GM23338 (cell line): ENCODE measurements at regions not wholly inside any gene's neighbourhood (a gene's known extent, or its start where the extent isn't known, plus 50 kb on each side); places are given as distances from the start of the nearest gene placed in this dataset.

ENCODE experiments used
- ATAC-seq: fragments of 200-7000 bp; cut with Tn5 transposase; 3 replicates; pipeline ENCODE4 v1.9.1; 2020
- DNase-seq: peaks from one replicate; pipeline ENCODE4 v3.0.0-alpha.2; 2015; ENCODE audit warnings: low spot score
- H2AFZ ChIP-seq: fragments of 200-600 bp; sonication (generic); 2 replicates; pipeline ENCODE4 v1.8.0; 2016; ENCODE audit warnings: antibody characterized with exemption, mild to moderate bottlenecking, moderate library complexity
- H3F3A ChIP-seq: fragments of 200-600 bp; sonication (generic); replicated peaks from 2 replicates; pipeline ENCODE4 v1.8.0; 2017; ENCODE audit warnings: antibody characterized with exemption, mixed run types, low read depth
- H3K27ac ChIP-seq: fragments of 200-600 bp; sonication (generic); 2 replicates; pipeline ENCODE4 v1.6.1; 2016; ENCODE audit warnings: low read depth
- H3K27me3 ChIP-seq: fragments of 200-600 bp; sonication (generic); 2 replicates; pipeline ENCODE4 v1.8.0; 2016; ENCODE audit warnings: mild to moderate bottlenecking, mixed run types, moderate library complexity; ENCODE audit not compliant: insufficient read depth
- H3K36me3 ChIP-seq: fragments of 200-600 bp; sonication (generic); 2 replicates; pipeline ENCODE4 v1.8.0; 2016; ENCODE audit warnings: mild to moderate bottlenecking; ENCODE audit not compliant: insufficient read depth
- H3K4me1 ChIP-seq: fragments of 200-600 bp; sonication (generic); 2 replicates; pipeline ENCODE4 v1.8.0; 2016; ENCODE audit warnings: mild to moderate bottlenecking, moderate library complexity; ENCODE audit not compliant: insufficient read depth
- H3K4me2 ChIP-seq: fragments of 200-600 bp; sonication (generic); 2 replicates; pipeline ENCODE4 v1.7.1; 2017; ENCODE audit warnings: mixed run types
- H3K4me3 ChIP-seq: fragments of 200-600 bp; sonication (generic); 2 replicates; pipeline ENCODE4 v1.6.1; 2016; ENCODE audit warnings: mixed run types
- H3K79me2 ChIP-seq: fragments of 200-600 bp; sonication (generic); replicated peaks from 2 replicates; pipeline ENCODE4 v1.8.0; 2017; ENCODE audit warnings: mild to moderate bottlenecking; ENCODE audit not compliant: insufficient read depth
- H3K9me2 ChIP-seq: fragments of 200-600 bp; sonication (generic); 2 replicates; pipeline ENCODE4 v1.8.0; 2017; ENCODE audit not compliant: insufficient read depth
- H4K20me1 ChIP-seq: fragments of 200-600 bp; sonication (generic); replicated peaks from 2 replicates; pipeline ENCODE4 v1.8.0; 2017; ENCODE audit warnings: mild to moderate bottlenecking; ENCODE audit not compliant: insufficient read depth
- H3K27ac Mint-ChIP-seq: 2 replicates; pipeline ENCODE4 v1.8.0; 2020; ENCODE audit warnings: inconsistent platforms, mild to moderate bottlenecking, moderate library complexity, mixed read lengths
- H3K27me3 Mint-ChIP-seq: 3 replicates; pipeline ENCODE4 v1.8.0; 2022; ENCODE audit warnings: low read depth, mild to moderate bottlenecking, moderate library complexity, mixed read lengths, inconsistent platforms; ENCODE audit not compliant: insufficient read depth, poor library complexity
- H3K36me3 Mint-ChIP-seq: 3 replicates; pipeline ENCODE4 v1.8.0; 2021; ENCODE audit warnings: low read depth, mild to moderate bottlenecking, inconsistent platforms, moderate library complexity, mixed read lengths
- H3K4me1 Mint-ChIP-seq: 3 replicates; pipeline ENCODE4 v1.8.0; 2020; ENCODE audit warnings: mild to moderate bottlenecking, inconsistent platforms, mixed read lengths
- H3K4me3 Mint-ChIP-seq: 3 replicates; pipeline ENCODE4 v1.8.0; 2021; ENCODE audit warnings: moderate library complexity, mild to moderate bottlenecking, inconsistent platforms, mixed read lengths
- H3K9me3 Mint-ChIP-seq: 3 replicates; pipeline ENCODE4 v1.8.0; 2020; ENCODE audit warnings: moderate library complexity, mild to moderate bottlenecking, inconsistent platforms, mixed read lengths
- CREB1 ChIP-seq: fragments of 250-450 bp; sonication (Bioruptor Pico); IDR thresholded peaks from 2 replicates; pipeline ENCODE4 v1.5.0; 2020; ENCODE audit warnings: low read depth, mild to moderate bottlenecking, moderate library complexity
- EZH2 ChIP-seq: fragments of 200-600 bp; sonication (generic); IDR thresholded peaks from one replicate; pipeline ENCODE4 v1.8.0; 2017; ENCODE audit warnings: antibody characterized with exemption, mild to moderate bottlenecking, low read depth; ENCODE audit not compliant: unreplicated experiment
- EZH2phosphoT487 ChIP-seq: fragments of 200-600 bp; sonication (generic); IDR thresholded peaks from one replicate; pipeline ENCODE4 v1.8.1; 2018; ENCODE audit warnings: antibody characterized with exemption; ENCODE audit not compliant: unreplicated experiment
- JUNB ChIP-seq: IDR thresholded peaks from one replicate; pipeline ENCODE4 v1.6.1; 2016; ENCODE audit warnings: antibody characterized with exemption; ENCODE audit not compliant: unreplicated experiment
- POLR2AphosphoS5 ChIP-seq: IDR thresholded peaks from 2 replicates; pipeline ENCODE4 v1.6.1; 2016; ENCODE audit warnings: antibody characterized with exemption, low read depth
- STAT1 ChIP-seq: IDR thresholded peaks from one replicate; pipeline ENCODE4 v1.6.1; 2016; ENCODE audit warnings: antibody characterized with exemption; ENCODE audit not compliant: unreplicated experiment
- ZNF114 ChIP-seq: fragments of 250-450 bp; sonication (Bioruptor Pico); IDR thresholded peaks from 2 replicates; pipeline ENCODE4 v1.5.0; 2020; ENCODE audit warnings: mild to moderate bottlenecking, moderate library complexity
- ZNF331 ChIP-seq: fragments of 250-450 bp; sonication (Bioruptor Pico); IDR thresholded peaks from 2 replicates; pipeline ENCODE4 v1.5.0; 2020; ENCODE audit warnings: low read depth, mild to moderate bottlenecking, moderate library complexity
- TF ChIP-seq, protein P1 (sequence below), 2 experiments: fragments of 200-600 bp in 1 of 2; sonication (generic) in 1 of 2; conservative IDR thresholded peaks; 2 replicates each; pipeline versions ENCODE4 v1.5.1 to v1.6.1; 2016 to 2017; ENCODE audit warnings: antibody characterized with exemption in 2 of 2, low read depth in 2 of 2, mild to moderate bottlenecking in 2 of 2, moderate library complexity in 1 of 2
- TF ChIP-seq, protein P2 (sequence below): IDR thresholded peaks from one replicate; pipeline ENCODE4 v1.6.1; 2018; ENCODE audit warnings: antibody characterized with exemption; ENCODE audit not compliant: unreplicated experiment
- TF ChIP-seq, protein P3 (sequence below): IDR thresholded peaks from 2 replicates; pipeline ENCODE4 v1.6.1; 2016; ENCODE audit warnings: antibody characterized with exemption
- TF ChIP-seq, protein P4 (sequence below): fragments of 250-450 bp; sonication (Bioruptor Pico); IDR thresholded peaks from 2 replicates; pipeline ENCODE4 v1.5.0; 2020; ENCODE audit warnings: mild to moderate bottlenecking, moderate library complexity

DNA sequence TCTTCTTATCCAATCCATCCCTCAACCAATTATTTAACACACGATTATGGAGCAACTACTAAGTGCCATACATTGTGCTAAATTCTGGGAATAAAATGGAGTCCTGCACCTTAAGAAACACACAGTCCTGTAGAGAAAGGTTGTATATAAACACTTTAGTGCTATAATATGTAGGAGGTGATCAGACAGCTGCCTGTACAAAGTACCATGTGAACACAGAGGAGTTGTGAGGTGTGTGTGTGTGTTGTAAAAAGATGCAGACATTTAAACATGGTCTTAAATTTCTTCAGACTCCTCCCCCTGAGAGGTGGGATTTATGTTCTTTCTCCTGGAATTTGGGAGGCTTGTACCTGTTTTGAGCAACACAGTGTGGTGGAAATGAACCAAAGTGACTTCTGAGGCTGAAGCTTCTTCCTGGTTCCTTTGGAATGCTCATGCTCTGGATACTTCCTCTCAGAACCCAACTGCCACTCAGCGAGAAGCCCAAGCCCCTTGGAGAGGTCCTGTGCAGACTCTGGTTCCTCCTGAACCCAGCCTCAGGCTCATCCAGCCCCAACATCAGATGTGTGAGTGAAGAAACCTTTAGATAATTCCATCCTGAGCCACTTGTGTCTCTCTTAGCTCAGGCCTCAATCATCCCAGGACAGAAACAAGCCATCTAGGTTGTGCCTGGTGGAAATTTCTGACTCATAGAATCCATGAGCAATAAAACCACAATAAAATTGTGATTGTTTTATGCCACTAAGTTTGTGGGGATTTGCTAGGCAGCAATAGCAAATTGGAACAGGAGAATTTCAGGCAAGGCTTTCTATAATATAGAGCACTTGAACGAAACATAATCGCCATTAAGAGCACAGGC, 161.2 kb upstream of the FAM3C start:
- Mint-ChIP-seq H3K9me3 (no peaks in the 10 kb centered on the region), H3K27me3 (no peaks in the 10 kb centered on the region), H3K27ac (no peak overlapping the region), H3K4me1 (peaks cover 8% of the 10 kb centered on the region; the same call in 2 of the 3 replicates), H3K4me3 (no peak overlapping the region), H3K36me3 (no peaks in the 10 kb centered on the region)
- ATAC-seq (no peak), DNase-seq (no peak)
- Histone ChIP-seq H3K36me3 (no peaks in the 10 kb centered on the region), H3K27ac (no peak overlapping the region), H3F3A (no peaks in the 10 kb centered on the region), H3K9me2 (0 out of 2 replicates have a peak, but pooled peaks cover 3% of the 10 kb centered on the region), H3K4me3 (no peak overlapping the region), H3K4me2 (no peak overlapping the region), H3K4me1 (peaks cover 7% of the 10 kb centered on the region; the same call in 1 of the 2 replicates), H4K20me1 (no peaks in the 10 kb centered on the region), H3K79me2 (no peaks in the 10 kb centered on the region), H3K27me3 (no peaks in the 10 kb centered on the region), H2AFZ (no peak overlapping the region; the same call in 1 of the 2 replicates)
- TF ChIP-seq, protein P1, sequence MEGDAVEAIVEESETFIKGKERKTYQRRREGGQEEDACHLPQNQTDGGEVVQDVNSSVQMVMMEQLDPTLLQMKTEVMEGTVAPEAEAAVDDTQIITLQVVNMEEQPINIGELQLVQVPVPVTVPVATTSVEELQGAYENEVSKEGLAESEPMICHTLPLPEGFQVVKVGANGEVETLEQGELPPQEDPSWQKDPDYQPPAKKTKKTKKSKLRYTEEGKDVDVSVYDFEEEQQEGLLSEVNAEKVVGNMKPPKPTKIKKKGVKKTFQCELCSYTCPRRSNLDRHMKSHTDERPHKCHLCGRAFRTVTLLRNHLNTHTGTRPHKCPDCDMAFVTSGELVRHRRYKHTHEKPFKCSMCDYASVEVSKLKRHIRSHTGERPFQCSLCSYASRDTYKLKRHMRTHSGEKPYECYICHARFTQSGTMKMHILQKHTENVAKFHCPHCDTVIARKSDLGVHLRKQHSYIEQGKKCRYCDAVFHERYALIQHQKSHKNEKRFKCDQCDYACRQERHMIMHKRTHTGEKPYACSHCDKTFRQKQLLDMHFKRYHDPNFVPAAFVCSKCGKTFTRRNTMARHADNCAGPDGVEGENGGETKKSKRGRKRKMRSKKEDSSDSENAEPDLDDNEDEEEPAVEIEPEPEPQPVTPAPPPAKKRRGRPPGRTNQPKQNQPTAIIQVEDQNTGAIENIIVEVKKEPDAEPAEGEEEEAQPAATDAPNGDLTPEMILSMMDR (conservative IDR thresholded peaks at IDR 0.05; ENCODE audit: low read depth in 2 of 2), result no peak
- TF ChIP-seq, protein P2, sequence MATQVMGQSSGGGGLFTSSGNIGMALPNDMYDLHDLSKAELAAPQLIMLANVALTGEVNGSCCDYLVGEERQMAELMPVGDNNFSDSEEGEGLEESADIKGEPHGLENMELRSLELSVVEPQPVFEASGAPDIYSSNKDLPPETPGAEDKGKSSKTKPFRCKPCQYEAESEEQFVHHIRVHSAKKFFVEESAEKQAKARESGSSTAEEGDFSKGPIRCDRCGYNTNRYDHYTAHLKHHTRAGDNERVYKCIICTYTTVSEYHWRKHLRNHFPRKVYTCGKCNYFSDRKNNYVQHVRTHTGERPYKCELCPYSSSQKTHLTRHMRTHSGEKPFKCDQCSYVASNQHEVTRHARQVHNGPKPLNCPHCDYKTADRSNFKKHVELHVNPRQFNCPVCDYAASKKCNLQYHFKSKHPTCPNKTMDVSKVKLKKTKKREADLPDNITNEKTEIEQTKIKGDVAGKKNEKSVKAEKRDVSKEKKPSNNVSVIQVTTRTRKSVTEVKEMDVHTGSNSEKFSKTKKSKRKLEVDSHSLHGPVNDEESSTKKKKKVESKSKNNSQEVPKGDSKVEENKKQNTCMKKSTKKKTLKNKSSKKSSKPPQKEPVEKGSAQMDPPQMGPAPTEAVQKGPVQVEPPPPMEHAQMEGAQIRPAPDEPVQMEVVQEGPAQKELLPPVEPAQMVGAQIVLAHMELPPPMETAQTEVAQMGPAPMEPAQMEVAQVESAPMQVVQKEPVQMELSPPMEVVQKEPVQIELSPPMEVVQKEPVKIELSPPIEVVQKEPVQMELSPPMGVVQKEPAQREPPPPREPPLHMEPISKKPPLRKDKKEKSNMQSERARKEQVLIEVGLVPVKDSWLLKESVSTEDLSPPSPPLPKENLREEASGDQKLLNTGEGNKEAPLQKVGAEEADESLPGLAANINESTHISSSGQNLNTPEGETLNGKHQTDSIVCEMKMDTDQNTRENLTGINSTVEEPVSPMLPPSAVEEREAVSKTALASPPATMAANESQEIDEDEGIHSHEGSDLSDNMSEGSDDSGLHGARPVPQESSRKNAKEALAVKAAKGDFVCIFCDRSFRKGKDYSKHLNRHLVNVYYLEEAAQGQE, result no peak
- TF ChIP-seq JUNB (no peak), STAT1 (no peak), CREB1 (CRISPR knock-in tag) (no peak), POLR2AphosphoS5 (no peak), EZH2 (no peak), ZNF331 (CRISPR knock-in tag) (no peak), ZNF114 (CRISPR knock-in tag) (no peak), EZH2phosphoT487 (no peak)
- TF ChIP-seq, protein P3, sequence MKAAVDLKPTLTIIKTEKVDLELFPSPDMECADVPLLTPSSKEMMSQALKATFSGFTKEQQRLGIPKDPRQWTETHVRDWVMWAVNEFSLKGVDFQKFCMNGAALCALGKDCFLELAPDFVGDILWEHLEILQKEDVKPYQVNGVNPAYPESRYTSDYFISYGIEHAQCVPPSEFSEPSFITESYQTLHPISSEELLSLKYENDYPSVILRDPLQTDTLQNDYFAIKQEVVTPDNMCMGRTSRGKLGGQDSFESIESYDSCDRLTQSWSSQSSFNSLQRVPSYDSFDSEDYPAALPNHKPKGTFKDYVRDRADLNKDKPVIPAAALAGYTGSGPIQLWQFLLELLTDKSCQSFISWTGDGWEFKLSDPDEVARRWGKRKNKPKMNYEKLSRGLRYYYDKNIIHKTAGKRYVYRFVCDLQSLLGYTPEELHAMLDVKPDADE, result no peak
- TF ChIP-seq, protein P4, sequence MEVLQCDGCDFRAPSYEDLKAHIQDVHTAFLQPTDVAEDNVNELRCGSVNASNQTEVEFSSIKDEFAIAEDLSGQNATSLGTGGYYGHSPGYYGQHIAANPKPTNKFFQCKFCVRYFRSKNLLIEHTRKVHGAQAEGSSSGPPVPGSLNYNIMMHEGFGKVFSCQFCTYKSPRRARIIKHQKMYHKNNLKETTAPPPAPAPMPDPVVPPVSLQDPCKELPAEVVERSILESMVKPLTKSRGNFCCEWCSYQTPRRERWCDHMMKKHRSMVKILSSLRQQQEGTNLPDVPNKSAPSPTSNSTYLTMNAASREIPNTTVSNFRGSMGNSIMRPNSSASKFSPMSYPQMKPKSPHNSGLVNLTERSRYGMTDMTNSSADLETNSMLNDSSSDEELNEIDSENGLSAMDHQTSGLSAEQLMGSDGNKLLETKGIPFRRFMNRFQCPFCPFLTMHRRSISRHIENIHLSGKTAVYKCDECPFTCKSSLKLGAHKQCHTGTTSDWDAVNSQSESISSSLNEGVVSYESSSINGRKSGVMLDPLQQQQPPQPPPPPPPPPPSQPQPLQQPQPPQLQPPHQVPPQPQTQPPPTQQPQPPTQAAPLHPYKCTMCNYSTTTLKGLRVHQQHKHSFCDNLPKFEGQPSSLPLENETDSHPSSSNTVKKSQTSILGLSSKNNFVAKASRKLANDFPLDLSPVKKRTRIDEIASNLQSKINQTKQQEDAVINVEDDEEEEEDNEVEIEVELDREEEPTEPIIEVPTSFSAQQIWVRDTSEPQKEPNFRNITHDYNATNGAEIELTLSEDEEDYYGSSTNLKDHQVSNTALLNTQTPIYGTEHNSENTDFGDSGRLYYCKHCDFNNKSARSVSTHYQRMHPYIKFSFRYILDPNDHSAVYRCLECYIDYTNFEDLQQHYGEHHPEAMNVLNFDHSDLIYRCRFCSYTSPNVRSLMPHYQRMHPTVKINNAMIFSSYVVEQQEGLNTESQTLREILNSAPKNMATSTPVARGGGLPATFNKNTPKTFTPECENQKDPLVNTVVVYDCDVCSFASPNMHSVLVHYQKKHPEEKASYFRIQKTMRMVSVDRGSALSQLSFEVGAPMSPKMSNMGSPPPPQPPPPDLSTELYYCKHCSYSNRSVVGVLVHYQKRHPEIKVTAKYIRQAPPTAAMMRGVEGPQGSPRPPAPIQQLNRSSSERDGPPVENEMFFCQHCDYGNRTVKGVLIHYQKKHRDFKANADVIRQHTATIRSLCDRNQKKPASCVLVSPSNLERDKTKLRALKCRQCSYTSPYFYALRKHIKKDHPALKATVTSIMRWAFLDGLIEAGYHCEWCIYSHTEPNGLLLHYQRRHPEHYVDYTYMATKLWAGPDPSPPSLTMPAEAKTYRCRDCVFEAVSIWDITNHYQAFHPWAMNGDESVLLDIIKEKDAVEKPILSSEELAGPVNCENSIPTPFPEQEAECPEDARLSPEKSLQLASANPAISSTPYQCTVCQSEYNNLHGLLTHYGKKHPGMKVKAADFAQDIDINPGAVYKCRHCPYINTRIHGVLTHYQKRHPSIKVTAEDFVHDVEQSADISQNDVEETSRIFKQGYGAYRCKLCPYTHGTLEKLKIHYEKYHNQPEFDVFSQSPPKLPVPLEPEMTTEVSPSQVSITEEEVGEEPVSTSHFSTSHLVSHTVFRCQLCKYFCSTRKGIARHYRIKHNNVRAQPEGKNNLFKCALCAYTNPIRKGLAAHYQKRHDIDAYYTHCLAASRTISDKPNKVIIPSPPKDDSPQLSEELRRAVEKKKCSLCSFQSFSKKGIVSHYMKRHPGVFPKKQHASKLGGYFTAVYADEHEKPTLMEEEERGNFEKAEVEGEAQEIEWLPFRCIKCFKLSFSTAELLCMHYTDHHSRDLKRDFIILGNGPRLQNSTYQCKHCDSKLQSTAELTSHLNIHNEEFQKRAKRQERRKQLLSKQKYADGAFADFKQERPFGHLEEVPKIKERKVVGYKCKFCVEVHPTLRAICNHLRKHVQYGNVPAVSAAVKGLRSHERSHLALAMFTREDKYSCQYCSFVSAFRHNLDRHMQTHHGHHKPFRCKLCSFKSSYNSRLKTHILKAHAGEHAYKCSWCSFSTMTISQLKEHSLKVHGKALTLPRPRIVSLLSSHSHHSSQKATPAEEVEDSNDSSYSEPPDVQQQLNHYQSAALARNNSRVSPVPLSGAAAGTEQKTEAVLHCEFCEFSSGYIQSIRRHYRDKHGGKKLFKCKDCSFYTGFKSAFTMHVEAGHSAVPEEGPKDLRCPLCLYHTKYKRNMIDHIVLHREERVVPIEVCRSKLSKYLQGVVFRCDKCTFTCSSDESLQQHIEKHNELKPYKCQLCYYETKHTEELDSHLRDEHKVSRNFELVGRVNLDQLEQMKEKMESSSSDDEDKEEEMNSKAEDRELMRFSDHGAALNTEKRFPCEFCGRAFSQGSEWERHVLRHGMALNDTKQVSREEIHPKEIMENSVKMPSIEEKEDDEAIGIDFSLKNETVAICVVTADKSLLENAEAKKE (CRISPR knock-in tag), result no peak
